ENCODE measurements at regions not wholly inside any gene's neighbourhood (a gene's known extent, or its start where the extent isn't known, plus 50 kb on each side); places are given as distances from the start of the nearest gene placed in this dataset.

- Histone ChIP-seq H3K9me3 (ENCODE audit: control insufficient read depth, insufficient read depth, low read length) (no peaks in the 10 kb centered on the region), H2BK120ac (ENCODE audit: low read depth, low read length) (no peak overlapping the region), H3K14ac (replicated peaks; ENCODE audit: low read depth, low read length) (no peak overlapping the region), H4K8ac (ENCODE audit: low read depth in 2 of 2, low read length in 2 of 2) (no peak overlapping the region), H2BK5ac (ENCODE audit: low read depth, low read length, poor library complexity, severe bottlenecking) (no peak overlapping the region), H3K23ac (ENCODE audit: low read depth, low read length) (no peak overlapping the region), H4K20me1 (ENCODE audit: insufficient read depth, low read length) (no peaks in the 10 kb centered on the region), H3K4me3 (ENCODE audit: insufficient read depth, low read depth, low read length) (no peak overlapping the region), H3K18ac (ENCODE audit: low read depth, low read length) (no peak overlapping the region), H3K4me2 (ENCODE audit: low read depth, low read length) (no peak overlapping the region), H4K5ac (ENCODE audit: low read depth, low read length) (no peak overlapping the region), H2AK5ac (ENCODE audit: low read depth, low read length) (no peak overlapping the region), H3K27me3 (ENCODE audit: control insufficient read depth, insufficient read depth, low read length) (no peaks in the 10 kb centered on the region), H2AFZ (replicated peaks; ENCODE audit: low read length, poor library complexity) (no peak overlapping the region), H3K36me3 (ENCODE audit: control insufficient read depth, insufficient read depth, low read length) (no peaks in the 10 kb centered on the region), H3K4me1 (ENCODE audit: control insufficient read depth, insufficient read depth, low read length) (no peaks in the 10 kb centered on the region), H3K4ac (ENCODE audit: low read depth, low read length) (no peak overlapping the region), H3K9me1 (ENCODE audit: insufficient read depth, low read length) (no peaks in the 10 kb centered on the region), H2BK15ac (ENCODE audit: low read depth, low read length) (no peak overlapping the region), H3K56ac (ENCODE audit: extremely low read depth, insufficient read depth, low read length) (no peak overlapping the region), H3K9ac (ENCODE audit: low read depth, low read length) (no peak overlapping the region), H3K27ac (ENCODE audit: insufficient read depth, low read length) (no peak overlapping the region), H2BK20ac (ENCODE audit: low read depth, low read length) (no peak overlapping the region), H3K79me1 (ENCODE audit: low read depth in 1 of 2, low read length in 2 of 2) (no peaks in the 10 kb centered on the region), H2AK9ac (replicated peaks; ENCODE audit: low read depth, low read length, poor library complexity) (no peak overlapping the region), H4K91ac (ENCODE audit: insufficient read depth, low read depth, low read length) (no peak overlapping the region)
- DNase-seq: peak; percentile 9
- TF ChIP-seq CEBPB (IDR thresholded peaks at IDR 0.05; ENCODE audit: low read depth, low read length) (no peak), RCOR1 (IDR thresholded peaks at IDR 0.05; ENCODE audit: insufficient replicate concordance, low read length) (no peak), POLR2A (IDR thresholded peaks at IDR 0.05; ENCODE audit: low read depth, low read length) (no peak), FOS (IDR thresholded peaks at IDR 0.05; ENCODE audit: low read depth, low read length) (no peak), NFE2L2 (IDR thresholded peaks at IDR 0.05; ENCODE audit: low read depth, low read length) (no peak), RAD21 (IDR thresholded peaks at IDR 0.05; ENCODE audit: low read length) (peak; percentile 52), BHLHE40 (IDR thresholded peaks at IDR 0.05; ENCODE audit: low read depth, low read length) (no peak), MXI1 (IDR thresholded peaks at IDR 0.05; ENCODE audit: borderline replicate concordance, low read depth, low read length) (no peak), CHD1 (IDR thresholded peaks at IDR 0.05; ENCODE audit: low read depth, low read length) (no peak), USF2 (IDR thresholded peaks at IDR 0.05; ENCODE audit: low read depth, low read length) (no peak), MAFK (IDR thresholded peaks at IDR 0.05; ENCODE audit: low read depth, low read length) (no peak), RFX5 (IDR thresholded peaks at IDR 0.05; ENCODE audit: low read depth, low read length) (no peak), MAZ (IDR thresholded peaks at IDR 0.05; ENCODE audit: borderline replicate concordance, low read depth, low read length) (no peak), CTCF (conservative IDR thresholded peaks at IDR 0.05; ENCODE audit: low read depth, low read length) (peak; percentile 44), SMC3 (IDR thresholded peaks at IDR 0.05; ENCODE audit: low read depth, low read length) (0 out of 2 replicates have a peak, but pooled peaks have one; percentile 27)
- TF ChIP-seq, protein P1, sequence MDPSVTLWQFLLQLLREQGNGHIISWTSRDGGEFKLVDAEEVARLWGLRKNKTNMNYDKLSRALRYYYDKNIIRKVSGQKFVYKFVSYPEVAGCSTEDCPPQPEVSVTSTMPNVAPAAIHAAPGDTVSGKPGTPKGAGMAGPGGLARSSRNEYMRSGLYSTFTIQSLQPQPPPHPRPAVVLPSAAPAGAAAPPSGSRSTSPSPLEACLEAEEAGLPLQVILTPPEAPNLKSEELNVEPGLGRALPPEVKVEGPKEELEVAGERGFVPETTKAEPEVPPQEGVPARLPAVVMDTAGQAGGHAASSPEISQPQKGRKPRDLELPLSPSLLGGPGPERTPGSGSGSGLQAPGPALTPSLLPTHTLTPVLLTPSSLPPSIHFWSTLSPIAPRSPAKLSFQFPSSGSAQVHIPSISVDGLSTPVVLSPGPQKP (IDR thresholded peaks at IDR 0.05; ENCODE audit: borderline replicate concordance, low read depth, low read length): no peak
- no peak for ATAC-seq (ENCODE audit: low read depth)
- ChIA-PET POLR2A (ENCODE audit: unreplicated experiment) (no interaction called here), CTCF (interaction anchor here (0.6 to 1.2 kb wide), 2 partner anchors 290 to 421 kb away, joined by 3 read pairs; no protein-coding TSS in a partner anchor)
- in situ Hi-C loops (cut with MboI; ENCODE audit: low sequenced_read_pairs): loop anchor here (25.0 kb wide), 1 partner anchor 411 kb away; no protein-coding TSS in a partner anchor
- intact Hi-C loops (cut with micrococcal nuclease): loop anchor here (5.0 kb wide), 1 partner anchor 421 kb away; no protein-coding TSS in a partner anchor
- WGBS, 2 experiments (ENCODE audit: extremely low coverage in 2 of 2, insufficient read length in 1 of 2): 33% methylated on average over 1 of the region's 2 CpGs; no CpG with 5 or more reads in 1 of the 2 experiments
- BruUV-seq (replicated peaks): no TSS peak
- dilution Hi-C loops (cut with HindIII; ENCODE audit: low sequenced_read_pairs, unreplicated experiment): no loop called here
Observed at GRCh38 chr1:102550729-102551384, 554.1 kb upstream of the OLFM3 start.
